K562 (cell line): ENCODE measurements at regions not wholly inside any gene's neighbourhood (a gene's known extent, or its start where the extent isn't known, plus 50 kb on each side); places are given as distances from the start of the nearest gene placed in this dataset.

Source experiments
- ARID1B ChIP-seq: fragments of 450-650 bp; IDR thresholded peaks from 2 replicates; pipeline ENCODE4 v1.6.1; 2016; ENCODE audit warnings: antibody characterized with exemption, mild to moderate bottlenecking, inconsistent platforms
- ATF7 ChIP-seq: fragments of 450-650 bp; IDR thresholded peaks from 2 replicates; pipeline ENCODE4 v1.7.1; 2014; ENCODE audit warnings: mild to moderate bottlenecking, moderate library complexity
- CEBPB ChIP-seq: fragments of 450-650 bp; IDR thresholded peaks from 2 replicates; pipeline ENCODE4 v1.6.1; 2016; ENCODE audit warnings: missing genetic modification characterization, missing compliant biosample characterization
- FOSL1 ChIP-seq: fragments of 200-800 bp; sonication (Bioruptor generic); conservative IDR thresholded peaks from 2 replicates; pipeline ENCODE4 v1.6.1; 2016; ENCODE audit warnings: missing genetic modification characterization, missing compliant biosample characterization
- GATAD2B ChIP-seq: fragments of 450-650 bp; IDR thresholded peaks from 2 replicates; pipeline ENCODE4 v1.6.1; 2017; ENCODE audit warnings: mild to moderate bottlenecking, borderline replicate concordance
- IFI16 ChIP-seq: fragments of 250-450 bp; sonication (Bioruptor Pico); IDR thresholded peaks from 2 replicates; pipeline ENCODE4 v2.1.2; 2022; ENCODE audit warnings: mild to moderate bottlenecking, inconsistent platforms
- PML ChIP-seq: IDR thresholded peaks from 2 replicates; pipeline ENCODE4 v1.6.1; 2012; ENCODE audit warnings: low read length, inconsistent platforms
- PTTG1 ChIP-seq: fragments of 450-650 bp; IDR thresholded peaks from 2 replicates; pipeline ENCODE4 v1.6.1; 2016; ENCODE audit warnings: low read depth, mild to moderate bottlenecking, missing genetic modification characterization, missing compliant biosample characterization
- SMAD4 ChIP-seq: fragments of 250-450 bp; sonication (Bioruptor Pico); conservative IDR thresholded peaks from 2 replicates; pipeline ENCODE4 v1.8.0; 2021; ENCODE audit warnings: inconsistent platforms, mild to moderate bottlenecking, moderate library complexity
- TCF3 ChIP-seq: sonication (generic); formaldehyde crosslinking; IDR thresholded peaks from 2 replicates; pipeline ENCODE4 v1.4.0; 2020; ENCODE audit warnings: mild to moderate bottlenecking, missing genetic modification reagents
- TEAD1 ChIP-seq, 2 experiments: fragments of 450-650 bp in 1 of 2; sonication (generic) in 1 of 2; formaldehyde crosslinking; IDR thresholded peaks; 2 replicates each; pipeline versions ENCODE4 v1.4.0 to v1.8.0; 2020 to 2022; ENCODE audit warnings: mild to moderate bottlenecking in 2 of 2, missing genetic modification reagents in 1 of 2
- WHSC1 ChIP-seq: IDR thresholded peaks from one replicate; pipeline ENCODE4 v1.6.1; 2012; ENCODE audit warnings: low read length, control low read depth, inconsistent platforms
- ZNF239 ChIP-seq: fragments of 250-450 bp; sonication (Bioruptor Pico); IDR thresholded peaks from 2 replicates; pipeline ENCODE4 v1.4.0; 2020; ENCODE audit warnings: mild to moderate bottlenecking
- ZNF589 ChIP-seq: fragments of 200-800 bp; sonication (Bioruptor generic); IDR thresholded peaks from 2 replicates; pipeline ENCODE4 v1.6.1; 2016; ENCODE audit warnings: low read depth, missing genetic modification characterization, missing compliant biosample characterization
- ZNF668 ChIP-seq: fragments of 250-450 bp; sonication (Bioruptor Pico); IDR thresholded peaks from 2 replicates; pipeline ENCODE4 v1.8.0; 2022; ENCODE audit warnings: mild to moderate bottlenecking, inconsistent platforms
- ZNF764 ChIP-seq: fragments of 250-450 bp; sonication (Bioruptor Pico); IDR thresholded peaks from 2 replicates; pipeline ENCODE4 v1.4.0; 2020; ENCODE audit warnings: low read depth, mild to moderate bottlenecking, moderate library complexity
- ZNF79 ChIP-seq: fragments of 250-450 bp; sonication (Bioruptor Pico); IDR thresholded peaks from 2 replicates; pipeline ENCODE4 v1.4.0; 2020; ENCODE audit warnings: low read depth, mild to moderate bottlenecking, moderate library complexity
- TF ChIP-seq, protein P1 (sequence below): fragments of 250-450 bp; sonication (Bioruptor Pico); IDR thresholded peaks from 2 replicates; pipeline ENCODE4 v1.4.0; 2020

DNA sequence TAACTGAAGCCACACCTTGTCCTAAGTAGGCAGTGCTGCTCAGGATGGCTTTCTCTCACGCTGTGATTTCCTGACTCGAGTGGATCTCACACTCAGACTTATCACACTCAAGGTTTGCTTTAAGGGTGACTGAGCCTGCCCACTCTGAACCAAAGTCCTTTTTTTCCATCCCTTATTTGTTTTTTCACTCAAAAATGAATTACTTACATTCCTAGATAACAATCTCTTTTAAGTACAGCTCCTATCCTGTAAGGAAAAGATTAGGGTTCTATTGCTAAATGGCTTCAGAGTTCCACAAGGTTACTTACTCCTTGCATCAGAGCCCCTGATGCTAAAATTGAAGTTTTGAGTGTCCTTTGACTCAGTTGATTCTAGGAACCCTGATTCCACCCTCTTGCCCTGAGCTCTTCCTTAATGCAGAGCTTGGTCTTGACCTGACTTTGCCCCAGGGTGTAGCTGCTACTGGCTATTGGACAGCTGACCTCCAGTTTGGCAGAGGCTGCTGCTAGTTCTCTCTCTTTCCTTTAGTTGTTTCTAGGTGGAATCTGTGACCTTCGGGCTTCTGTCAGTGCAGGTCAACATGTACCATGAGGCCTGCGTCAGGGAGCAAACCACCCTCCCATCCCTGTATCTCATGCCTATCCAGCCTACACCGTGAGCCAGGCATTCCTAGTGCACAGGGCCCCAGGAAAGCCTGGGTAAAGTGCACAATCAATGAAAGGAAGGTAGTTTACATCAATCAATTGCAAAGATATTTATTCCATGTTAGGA is 80.1 kb upstream of the CD55 start (continued):
- TF ChIP-seq ATF7 (peak; percentile 48; the same call in 1 of the 2 replicates), ZNF589 (CRISPR knock-in tag) (peak; percentile 82), TCF3 (peak; percentile 56; the same call in 1 of the 2 replicates), ZNF79 (CRISPR knock-in tag) (0 out of 2 replicates have a peak, but pooled peaks have one; percentile 16), ZNF239 (CRISPR knock-in tag) (peak; percentile 49; the same call in 1 of the 2 replicates), TEAD1 (CRISPR knock-in tag; IDR thresholded peaks at IDR 0.05) (no peak), CEBPB (tag) (peak; percentile 75), PTTG1 (0 out of 2 replicates have a peak, but pooled peaks have one; percentile 17), GATAD2B (no peak), ZNF764 (CRISPR knock-in tag) (no peak), SMAD4 (CRISPR knock-in tag) (peak; percentile 81), ARID1B (peak; percentile 83), PML (peak; percentile 23; the same call in 1 of the 2 replicates), WHSC1 (no peak), IFI16 (no peak), FOSL1 (0 out of 2 replicates have a peak, but pooled peaks have one; percentile 52), ZNF668 (peak; percentile 19; the same call in 1 of the 2 replicates)
- TF ChIP-seq, protein P1, sequence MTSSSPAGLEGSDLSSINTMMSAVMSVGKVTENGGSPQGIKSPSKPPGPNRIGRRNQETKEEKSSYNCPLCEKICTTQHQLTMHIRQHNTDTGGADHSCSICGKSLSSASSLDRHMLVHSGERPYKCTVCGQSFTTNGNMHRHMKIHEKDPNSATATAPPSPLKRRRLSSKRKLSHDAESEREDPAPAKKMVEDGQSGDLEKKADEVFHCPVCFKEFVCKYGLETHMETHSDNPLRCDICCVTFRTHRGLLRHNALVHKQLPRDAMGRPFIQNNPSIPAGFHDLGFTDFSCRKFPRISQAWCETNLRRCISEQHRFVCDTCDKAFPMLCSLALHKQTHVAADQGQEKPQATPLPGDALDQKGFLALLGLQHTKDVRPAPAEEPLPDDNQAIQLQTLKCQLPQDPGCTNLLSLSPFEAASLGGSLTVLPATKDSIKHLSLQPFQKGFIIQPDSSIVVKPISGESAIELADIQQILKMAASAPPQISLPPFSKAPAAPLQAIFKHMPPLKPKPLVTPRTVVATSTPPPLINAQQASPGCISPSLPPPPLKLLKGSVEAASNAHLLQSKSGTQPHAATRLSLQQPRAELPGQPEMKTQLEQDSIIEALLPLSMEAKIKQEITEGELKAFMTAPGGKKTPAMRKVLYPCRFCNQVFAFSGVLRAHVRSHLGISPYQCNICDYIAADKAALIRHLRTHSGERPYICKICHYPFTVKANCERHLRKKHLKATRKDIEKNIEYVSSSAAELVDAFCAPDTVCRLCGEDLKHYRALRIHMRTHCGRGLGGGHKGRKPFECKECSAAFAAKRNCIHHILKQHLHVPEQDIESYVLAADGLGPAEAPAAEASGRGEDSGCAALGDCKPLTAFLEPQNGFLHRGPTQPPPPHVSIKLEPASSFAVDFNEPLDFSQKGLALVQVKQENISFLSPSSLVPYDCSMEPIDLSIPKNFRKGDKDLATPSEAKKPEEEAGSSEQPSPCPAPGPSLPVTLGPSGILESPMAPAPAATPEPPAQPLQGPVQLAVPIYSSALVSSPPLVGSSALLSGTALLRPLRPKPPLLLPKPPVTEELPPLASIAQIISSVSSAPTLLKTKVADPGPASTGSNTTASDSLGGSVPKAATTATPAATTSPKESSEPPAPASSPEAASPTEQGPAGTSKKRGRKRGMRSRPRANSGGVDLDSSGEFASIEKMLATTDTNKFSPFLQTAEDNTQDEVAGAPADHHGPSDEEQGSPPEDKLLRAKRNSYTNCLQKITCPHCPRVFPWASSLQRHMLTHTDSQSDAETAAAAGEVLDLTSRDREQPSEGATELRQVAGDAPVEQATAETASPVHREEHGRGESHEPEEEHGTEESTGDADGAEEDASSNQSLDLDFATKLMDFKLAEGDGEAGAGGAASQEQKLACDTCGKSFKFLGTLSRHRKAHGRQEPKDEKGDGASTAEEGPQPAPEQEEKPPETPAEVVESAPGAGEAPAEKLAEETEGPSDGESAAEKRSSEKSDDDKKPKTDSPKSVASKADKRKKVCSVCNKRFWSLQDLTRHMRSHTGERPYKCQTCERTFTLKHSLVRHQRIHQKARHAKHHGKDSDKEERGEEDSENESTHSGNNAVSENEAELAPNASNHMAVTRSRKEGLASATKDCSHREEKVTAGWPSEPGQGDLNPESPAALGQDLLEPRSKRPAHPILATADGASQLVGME (CRISPR knock-in tag), result 0 out of 2 replicates have a peak, but pooled peaks have one; percentile 43
